NCI-H1930 (cell line): ENCODE measurements at regions not wholly inside any gene's neighbourhood (a gene's known extent, or its start where the extent isn't known, plus 50 kb on each side); places are given as distances from the start of the nearest gene placed in this dataset.
"Not testable (repeated sequence)": the region's sequence is repeated elsewhere in the genome, so short reads cannot be mapped to it uniquely, and the experiment has no call there.

ENCODE experiments used
- DNase-seq, 2 experiments: peaks; one replicate each; lab custom pipeline; 2025; lab: John Stamatoyannopoulos, UW

- no peak for DNase-seq
Measured at GRCh38 chr3:59192473-59192872, 142.6 kb upstream of the CFAP20DC start.

GRCh38 chr3:59191651-59192050 is 141.8 kb upstream of the CFAP20DC start:
- no peak for DNase-seq

GRCh38 chr3:59189939-59190338 is 140.1 kb upstream of the CFAP20DC start:
- no peak for DNase-seq

GRCh38 chr3:59189526-59189925 is 139.7 kb upstream of the CFAP20DC start:
- no peak for DNase-seq

DNA sequence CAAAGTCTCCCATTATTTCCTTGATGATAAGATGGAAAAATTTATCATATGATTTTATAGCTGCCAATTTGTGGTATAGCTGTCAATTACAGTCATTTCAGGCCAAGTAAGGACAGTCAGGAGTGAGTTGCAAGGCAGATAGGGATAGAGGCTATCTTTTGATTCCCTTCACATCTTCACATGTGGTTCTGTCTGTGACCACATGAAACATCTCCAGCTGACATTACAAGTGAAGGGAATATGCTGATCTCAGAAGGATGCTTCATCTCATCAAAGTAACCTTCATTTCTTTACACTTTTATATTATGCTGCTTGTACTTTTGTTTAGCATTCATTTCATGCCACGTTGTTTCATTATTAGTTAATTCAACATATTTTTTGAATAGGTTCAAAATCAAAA is 136.9 kb upstream of the CFAP20DC start:
- no peak for DNase-seq

DNA sequence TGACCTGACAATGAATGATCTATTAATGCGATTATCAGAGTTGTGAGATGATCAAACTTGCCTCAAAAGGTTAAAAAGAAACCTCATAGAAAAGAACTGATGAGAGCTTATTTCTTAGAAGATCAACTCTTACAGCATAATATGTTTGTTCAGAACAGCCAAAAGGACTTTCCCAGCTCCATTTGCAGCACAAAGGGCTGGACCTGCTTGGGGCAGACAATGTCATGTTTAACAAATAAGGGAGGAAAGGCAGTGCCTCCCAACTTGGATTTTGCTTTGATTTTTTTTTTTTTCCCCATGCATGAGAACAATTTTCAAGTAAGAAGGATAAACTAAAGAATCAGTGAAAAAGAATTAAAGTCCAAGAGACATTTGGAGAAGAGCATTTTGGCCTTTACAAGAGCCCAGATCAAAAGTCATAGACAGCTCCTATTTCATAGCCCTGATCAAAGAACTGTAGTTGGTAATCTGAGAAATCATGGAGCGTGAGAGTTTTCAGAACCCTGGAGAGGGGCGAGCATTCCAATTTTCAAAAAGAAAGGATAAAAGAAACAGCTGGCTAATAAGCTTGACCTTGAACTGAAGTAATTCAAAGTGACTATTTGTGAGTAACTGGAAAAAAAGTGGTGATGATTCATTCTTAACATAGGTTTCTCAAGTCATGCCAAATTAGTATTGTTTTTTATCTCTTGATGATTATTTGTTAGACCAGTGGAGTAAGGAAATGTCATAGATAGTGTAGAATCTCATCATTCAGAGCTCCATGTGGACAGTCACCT is 136.0 kb upstream of the CFAP20DC start:
- no peak for DNase-seq

- DNase-seq, result no peak
Measured at GRCh38 chr3:59180006-59180405, 130.2 kb upstream of the CFAP20DC start.

DNA sequence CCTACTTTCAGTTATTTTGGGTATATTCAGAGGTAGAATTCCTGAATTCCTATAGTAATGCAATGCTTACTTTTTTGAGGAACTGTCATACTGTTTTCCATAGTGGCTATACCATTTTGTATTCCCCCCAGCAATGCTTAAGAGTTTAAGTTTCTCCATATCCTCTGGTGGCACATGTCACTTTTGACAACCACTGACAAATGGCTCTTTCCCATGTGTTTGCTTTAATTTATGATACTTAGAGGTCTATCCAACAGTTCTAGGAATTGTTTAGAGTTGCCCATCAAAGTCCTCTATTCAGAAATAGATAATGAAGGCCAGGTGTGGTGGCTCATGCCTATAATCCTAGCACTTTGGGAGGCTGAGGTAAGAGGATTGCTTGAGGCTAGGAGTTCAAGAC is 128.9 kb upstream of the CFAP20DC start:
- no peak for DNase-seq

GRCh38 chr3:59171491-59171890 is 121.7 kb upstream of the CFAP20DC start:
- DNase-seq, result no peak

DNA sequence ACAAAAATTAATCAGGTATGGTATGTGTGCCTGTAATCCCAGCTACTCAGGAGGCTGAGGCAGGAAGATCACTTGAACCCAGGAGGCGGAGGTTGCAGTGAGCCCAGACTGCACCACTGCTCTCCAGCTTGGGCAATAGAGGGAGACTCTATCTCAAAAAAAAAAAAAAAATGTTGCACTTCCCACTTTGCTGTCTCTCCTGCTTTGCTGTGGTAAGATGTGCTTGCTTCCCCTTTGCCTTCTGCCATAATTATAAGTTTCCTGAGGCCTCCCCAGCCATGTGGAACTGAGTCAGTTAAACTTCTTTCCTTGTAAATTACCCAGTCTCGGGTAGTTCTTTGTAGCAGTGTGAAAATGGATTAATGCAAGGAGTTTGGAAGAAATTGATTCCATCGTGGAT is 120.3 kb upstream of the CFAP20DC start:
- not testable (repeated sequence) for DNase-seq

- no peak for DNase-seq
Measured at GRCh38 chr3:59167756-59168155, 117.9 kb upstream of the CFAP20DC start.

DNA sequence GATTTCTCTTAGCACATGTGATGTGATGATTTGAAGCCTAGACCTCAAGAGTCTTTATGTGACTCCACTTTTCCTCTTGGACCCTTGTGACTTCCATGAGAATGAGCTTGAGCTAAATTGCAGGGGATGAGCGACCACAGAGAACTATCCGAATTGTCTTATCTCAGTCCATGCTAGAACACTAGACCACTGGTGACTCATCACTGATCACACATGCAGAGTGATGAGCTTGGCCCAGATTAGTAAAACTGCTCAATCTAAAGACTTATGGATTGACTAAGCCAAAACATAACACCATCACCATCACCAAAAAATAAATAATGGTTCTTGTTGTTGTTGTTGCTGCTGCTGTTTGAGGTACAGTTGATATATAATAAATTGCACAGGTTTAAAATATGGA is 114.1 kb upstream of the CFAP20DC start:
- DNase-seq, result no peak

DNA sequence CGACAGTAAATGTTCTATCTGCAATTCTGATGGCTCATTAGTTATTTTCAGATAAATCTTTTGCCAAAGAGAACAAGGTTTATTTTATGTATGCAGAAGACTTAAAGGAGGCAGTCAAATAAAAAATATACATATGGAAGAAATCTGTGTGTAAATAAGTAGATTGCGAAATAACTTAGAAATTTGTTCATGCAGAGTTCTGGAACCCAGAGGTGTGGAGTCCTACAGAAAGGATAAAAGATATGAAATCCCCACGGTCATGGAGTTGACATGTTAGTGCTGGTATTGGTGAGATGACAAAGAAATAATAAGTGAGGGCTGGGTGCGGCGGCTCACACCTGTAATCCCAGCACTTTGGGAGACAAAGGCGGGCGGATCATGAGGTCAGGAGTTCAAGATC is 111.2 kb upstream of the CFAP20DC start:
- DNase-seq, result no peak

- no peak for DNase-seq
Measured at GRCh38 chr3:59160133-59160746, 110.4 kb upstream of the CFAP20DC start.

DNA sequence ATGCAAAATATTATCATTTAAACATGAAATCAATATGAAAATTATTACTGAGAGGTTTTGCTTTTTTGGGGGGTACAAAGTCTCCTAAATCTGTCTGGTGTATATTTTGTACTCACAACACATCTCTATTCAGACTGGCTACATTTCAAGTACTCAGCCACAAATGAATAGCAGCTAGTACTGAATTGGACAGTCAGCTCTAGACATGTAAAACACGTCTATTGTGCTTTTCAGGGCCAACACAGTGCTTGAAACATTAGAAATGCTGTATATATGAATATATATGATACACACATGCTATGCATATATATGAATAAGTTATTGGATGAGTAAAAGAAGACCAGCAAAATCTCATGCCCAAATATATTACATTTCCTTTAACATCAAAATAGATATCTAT is 103.8 kb upstream of the CFAP20DC start:
- no peak for DNase-seq

DNA sequence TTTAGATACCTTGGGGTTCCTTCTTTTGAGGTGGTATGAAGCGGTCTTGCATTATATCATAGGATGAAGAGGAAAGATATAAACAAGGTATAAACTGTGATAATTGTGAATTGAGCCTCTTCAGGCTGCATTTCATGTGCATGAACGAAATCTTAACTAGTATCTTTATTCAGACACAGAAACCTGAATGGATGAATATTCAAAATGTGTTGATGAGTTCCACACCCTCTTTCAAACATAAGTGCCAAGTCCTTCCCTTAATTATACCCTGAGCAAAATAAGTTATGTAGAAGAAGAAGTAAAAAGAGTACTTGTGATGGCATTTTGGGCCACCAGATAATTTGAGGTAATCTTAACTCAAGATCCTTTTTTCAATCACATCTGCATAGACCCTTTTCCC is 103.1 kb upstream of the CFAP20DC start:
- no peak for DNase-seq

- DNase-seq, result no peak
Measured at GRCh38 chr3:59150039-59150438, 100.2 kb upstream of the CFAP20DC start.

GRCh38 chr3:59149166-59149565 is 99.3 kb upstream of the CFAP20DC start:
- no peak for DNase-seq

DNA sequence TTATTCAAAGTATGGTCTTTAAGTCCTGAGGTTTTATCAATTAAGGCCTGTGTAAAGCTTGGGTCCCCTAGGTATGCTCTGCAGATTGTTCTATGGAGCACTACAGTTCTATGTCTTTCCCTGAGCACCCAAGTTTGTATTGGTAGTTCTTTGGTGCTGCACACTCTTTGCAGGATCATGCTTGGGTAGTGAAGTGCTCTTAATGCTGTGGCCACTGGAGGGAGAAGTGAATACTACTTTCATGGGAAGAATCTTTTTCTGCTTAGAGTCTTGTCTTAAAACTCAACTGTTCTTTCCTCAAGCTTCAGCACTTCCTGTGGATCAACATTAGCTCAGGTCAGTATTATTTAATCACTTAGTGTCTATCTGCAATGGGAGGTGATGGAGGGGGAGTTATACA is 93.6 kb upstream of the CFAP20DC start:
- DNase-seq, result no peak

- DNase-seq, result no peak
Measured at GRCh38 chr3:59142556-59142955, 92.7 kb upstream of the CFAP20DC start.

- DNase-seq, result no peak
Measured at GRCh38 chr3:59138966-59139365, 89.1 kb upstream of the CFAP20DC start.

DNA sequence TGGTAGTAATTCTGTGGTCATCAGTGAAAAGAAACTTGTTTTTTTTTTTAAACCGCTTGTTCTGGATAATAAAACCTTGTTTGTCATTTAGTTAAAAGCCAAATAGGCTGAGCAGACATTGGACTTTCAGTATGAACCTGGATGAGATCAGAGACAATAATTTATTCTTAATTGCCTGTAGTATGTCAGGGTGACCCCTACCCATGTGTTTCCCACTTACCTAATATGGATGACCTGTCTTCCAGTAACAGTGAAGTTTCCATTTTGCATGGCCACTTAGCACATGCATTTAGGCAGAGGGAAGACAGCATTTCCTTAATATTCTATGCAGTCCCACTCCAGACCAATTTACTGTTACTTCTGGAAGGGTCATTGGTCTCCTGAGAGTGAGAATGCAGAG is 87.6 kb upstream of the CFAP20DC start:
- no peak for DNase-seq

DNA sequence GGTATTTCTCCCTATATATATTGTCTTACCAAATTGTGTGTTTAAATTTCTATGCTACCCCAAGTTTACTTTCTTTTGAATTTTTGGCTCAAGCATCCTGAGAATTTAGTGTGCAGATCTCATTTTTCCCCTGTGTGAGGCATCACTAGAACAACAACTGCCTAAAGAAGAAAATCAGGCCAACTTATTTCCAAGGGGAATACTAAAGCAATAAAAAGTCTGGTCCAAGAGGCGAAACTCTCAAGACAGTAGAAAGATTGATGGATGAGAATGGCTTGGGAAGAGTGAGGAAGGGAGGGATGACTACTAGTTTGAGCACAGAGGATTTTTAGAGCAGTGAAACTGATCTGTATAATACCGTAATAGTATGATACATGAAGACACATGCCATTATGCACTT is 86.3 kb upstream of the CFAP20DC start:
- DNase-seq, result no peak

DNA sequence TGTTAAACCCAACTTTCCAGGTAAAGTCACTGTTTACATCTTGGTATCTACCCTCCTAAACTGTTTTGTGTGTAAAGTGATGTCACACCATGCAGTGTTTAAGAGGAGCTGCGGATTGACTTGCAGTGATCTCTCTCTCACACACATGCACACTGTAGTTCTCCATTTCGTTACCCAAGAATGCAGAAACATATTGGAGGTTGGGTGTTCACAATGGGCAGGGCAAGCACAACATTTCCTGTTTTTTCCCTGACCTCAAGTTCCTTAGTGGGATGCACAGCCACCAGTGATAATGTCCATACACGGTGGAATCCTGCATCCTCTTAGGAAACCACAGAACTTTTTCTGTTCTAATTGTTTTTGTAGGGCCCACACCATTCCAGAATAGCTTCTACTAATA is 85.3 kb upstream of the CFAP20DC start:
- no peak for DNase-seq
